Mesothelial cell of epicardium (in vitro differentiated cells): ENCODE measurements at regions not wholly inside any gene's neighbourhood (a gene's known extent, or its start where the extent isn't known, plus 50 kb on each side); places are given as distances from the start of the nearest gene placed in this dataset.

Experiments used
- DNase-seq, 2 experiments: peaks; one replicate each; pipeline ENCODE4 v3.0.0; 2021; ENCODE audit warnings: low spot score in 2 of 2; ENCODE audit not compliant: unreplicated experiment in 2 of 2
- H3K27ac Mint-ChIP-seq: 2 replicates; pipeline ENCODE4 v1.8.0; 2021; ENCODE audit warnings: mixed read lengths
- H3K27me3 Mint-ChIP-seq: 2 replicates; pipeline ENCODE4 v1.8.0; 2021; ENCODE audit warnings: low read depth, mixed read lengths
- H3K36me3 Mint-ChIP-seq: 2 replicates; pipeline ENCODE4 v1.8.0; 2021; ENCODE audit warnings: mixed read lengths
- H3K4me1 Mint-ChIP-seq: 2 replicates; pipeline ENCODE4 v1.8.0; 2021; ENCODE audit warnings: mixed read lengths
- H3K4me3 Mint-ChIP-seq: 2 replicates; pipeline ENCODE4 v1.8.0; 2021; ENCODE audit warnings: mild to moderate bottlenecking, moderate library complexity, mixed read lengths
- H3K9me3 Mint-ChIP-seq: 2 replicates; pipeline ENCODE4 v1.8.0; 2021; ENCODE audit warnings: mixed read lengths
- TF ChIP-seq, protein P1 (sequence below): fragments of 200-600 bp; sonication (generic); IDR thresholded peaks from one replicate; pipeline ENCODE4 v1.5.0; 2021; ENCODE audit warnings: antibody characterized with exemption; ENCODE audit not compliant: unreplicated experiment

DNA sequence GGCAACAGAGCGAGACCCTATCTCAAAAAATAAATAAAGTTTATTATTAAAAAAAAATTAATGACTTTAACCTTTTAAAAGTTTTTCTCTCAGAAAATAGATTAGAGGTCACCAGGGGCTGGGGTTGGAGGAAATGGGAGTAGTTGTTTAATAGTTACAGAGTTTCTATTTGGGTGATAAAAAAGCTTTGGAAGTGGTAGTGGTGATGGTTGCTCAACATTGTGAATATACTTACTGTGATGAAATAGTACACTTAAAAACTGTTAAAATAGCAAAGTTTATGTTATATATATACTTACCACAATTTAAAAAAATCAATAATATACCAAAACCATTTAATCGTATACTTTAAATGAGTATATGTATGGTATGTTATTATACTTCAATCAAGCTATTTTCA is 59.6 kb downstream of the ARL6IP4 start:
- H3K27ac Mint-ChIP-seq = no peak overlapping the region
- TF ChIP-seq, protein P1, sequence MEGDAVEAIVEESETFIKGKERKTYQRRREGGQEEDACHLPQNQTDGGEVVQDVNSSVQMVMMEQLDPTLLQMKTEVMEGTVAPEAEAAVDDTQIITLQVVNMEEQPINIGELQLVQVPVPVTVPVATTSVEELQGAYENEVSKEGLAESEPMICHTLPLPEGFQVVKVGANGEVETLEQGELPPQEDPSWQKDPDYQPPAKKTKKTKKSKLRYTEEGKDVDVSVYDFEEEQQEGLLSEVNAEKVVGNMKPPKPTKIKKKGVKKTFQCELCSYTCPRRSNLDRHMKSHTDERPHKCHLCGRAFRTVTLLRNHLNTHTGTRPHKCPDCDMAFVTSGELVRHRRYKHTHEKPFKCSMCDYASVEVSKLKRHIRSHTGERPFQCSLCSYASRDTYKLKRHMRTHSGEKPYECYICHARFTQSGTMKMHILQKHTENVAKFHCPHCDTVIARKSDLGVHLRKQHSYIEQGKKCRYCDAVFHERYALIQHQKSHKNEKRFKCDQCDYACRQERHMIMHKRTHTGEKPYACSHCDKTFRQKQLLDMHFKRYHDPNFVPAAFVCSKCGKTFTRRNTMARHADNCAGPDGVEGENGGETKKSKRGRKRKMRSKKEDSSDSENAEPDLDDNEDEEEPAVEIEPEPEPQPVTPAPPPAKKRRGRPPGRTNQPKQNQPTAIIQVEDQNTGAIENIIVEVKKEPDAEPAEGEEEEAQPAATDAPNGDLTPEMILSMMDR = no peak
- H3K4me1 Mint-ChIP-seq = peaks cover 34% of the 10 kb centered on the region
- H3K9me3 Mint-ChIP-seq = no peaks in the 10 kb centered on the region
- no peaks in the 10 kb centered on the region for H3K36me3 Mint-ChIP-seq
- no peaks in the 10 kb centered on the region for H3K27me3 Mint-ChIP-seq
- no peak overlapping the region for H3K4me3 Mint-ChIP-seq
- DNase-seq = no peak

DNA sequence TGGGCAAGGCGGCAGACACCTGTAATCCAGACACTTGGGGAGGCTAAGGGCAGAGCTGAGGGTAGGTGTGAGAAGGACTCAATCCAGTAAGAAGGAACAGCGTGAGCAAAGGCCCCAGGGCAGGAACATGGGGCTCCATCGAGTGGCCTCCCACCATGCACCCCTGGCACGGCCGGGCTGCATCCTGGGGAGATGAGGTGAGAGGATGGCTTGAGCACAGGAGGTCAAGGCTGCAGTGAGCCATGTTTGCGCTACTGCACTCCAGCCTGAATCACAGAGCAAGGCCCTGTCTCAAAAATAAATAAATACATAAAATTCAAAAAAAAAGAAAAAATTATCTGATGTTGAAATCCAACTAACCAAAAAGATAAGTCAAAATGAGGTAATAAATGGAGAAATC is 58.5 kb downstream of the ARL6IP4 start:
- TF ChIP-seq, protein P1 = no peak
- peaks cover 32% of the 10 kb centered on the region for H3K4me1 Mint-ChIP-seq
- H3K36me3 Mint-ChIP-seq = no peaks in the 10 kb centered on the region
- no peaks in the 10 kb centered on the region for H3K9me3 Mint-ChIP-seq
- H3K4me3 Mint-ChIP-seq = no peak overlapping the region
- DNase-seq = no peak
- no peak overlapping the region for H3K27ac Mint-ChIP-seq
- H3K27me3 Mint-ChIP-seq = no peaks in the 10 kb centered on the region

DNA sequence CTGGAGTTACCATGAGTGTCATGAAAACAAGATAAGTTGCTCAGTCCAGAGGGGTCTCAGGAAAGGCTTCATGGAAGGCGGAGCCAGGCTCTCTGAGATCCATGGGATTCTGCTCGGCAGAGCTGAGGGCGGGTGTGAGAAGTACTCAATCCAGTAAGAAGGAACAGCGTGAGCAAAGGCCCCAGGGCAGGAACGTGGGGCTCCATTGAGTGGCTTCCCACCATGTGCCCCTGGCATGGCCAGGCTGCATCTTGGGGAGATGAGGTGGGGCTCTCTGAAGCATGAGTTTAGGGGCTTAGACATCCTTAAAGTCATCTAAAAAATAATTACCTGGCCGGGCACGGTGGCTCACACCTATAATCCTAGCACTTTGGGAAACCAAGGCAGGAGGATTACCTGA is 58.0 kb downstream of the ARL6IP4 start:
- no peaks in the 10 kb centered on the region for H3K36me3 Mint-ChIP-seq
- DNase-seq = no peak
- TF ChIP-seq, protein P1 = no peak

DNA sequence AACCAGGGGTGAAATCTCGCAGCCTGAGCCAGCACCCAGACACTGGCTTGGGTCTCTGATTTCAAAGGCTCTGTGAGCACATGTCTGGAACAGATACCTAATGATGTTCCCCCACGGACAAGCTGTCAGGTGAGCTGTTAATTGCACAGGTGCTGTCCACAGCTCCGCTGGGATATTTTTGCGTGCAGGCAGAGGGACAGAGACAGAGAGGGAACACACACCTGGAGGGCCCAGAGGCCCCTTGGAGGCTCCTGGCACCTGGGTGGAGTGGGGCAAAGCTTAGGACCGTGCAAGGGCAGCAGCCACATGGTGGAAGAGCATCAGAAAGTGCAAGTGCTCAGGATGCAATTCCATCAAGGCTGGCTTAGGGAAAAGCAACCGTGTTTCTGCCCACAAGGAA is 57.3 kb downstream of the ARL6IP4 start:
- no peak overlapping the region for H3K4me3 Mint-ChIP-seq
- no peaks in the 10 kb centered on the region for H3K27me3 Mint-ChIP-seq
- no peak overlapping the region for H3K27ac Mint-ChIP-seq
- H3K9me3 Mint-ChIP-seq = no peaks in the 10 kb centered on the region
- TF ChIP-seq, protein P1 = no peak
- no peaks in the 10 kb centered on the region for H3K36me3 Mint-ChIP-seq
- no peak for DNase-seq
- H3K4me1 Mint-ChIP-seq = peaks cover 24% of the 10 kb centered on the region

More for the DNA sequence above, 58.0 kb downstream of the ARL6IP4 start:
- no peak overlapping the region for H3K27ac Mint-ChIP-seq
- no peaks in the 10 kb centered on the region for H3K27me3 Mint-ChIP-seq
- H3K9me3 Mint-ChIP-seq = no peaks in the 10 kb centered on the region
- H3K4me1 Mint-ChIP-seq = peaks cover 31% of the 10 kb centered on the region
- H3K4me3 Mint-ChIP-seq = no peak overlapping the region

DNA sequence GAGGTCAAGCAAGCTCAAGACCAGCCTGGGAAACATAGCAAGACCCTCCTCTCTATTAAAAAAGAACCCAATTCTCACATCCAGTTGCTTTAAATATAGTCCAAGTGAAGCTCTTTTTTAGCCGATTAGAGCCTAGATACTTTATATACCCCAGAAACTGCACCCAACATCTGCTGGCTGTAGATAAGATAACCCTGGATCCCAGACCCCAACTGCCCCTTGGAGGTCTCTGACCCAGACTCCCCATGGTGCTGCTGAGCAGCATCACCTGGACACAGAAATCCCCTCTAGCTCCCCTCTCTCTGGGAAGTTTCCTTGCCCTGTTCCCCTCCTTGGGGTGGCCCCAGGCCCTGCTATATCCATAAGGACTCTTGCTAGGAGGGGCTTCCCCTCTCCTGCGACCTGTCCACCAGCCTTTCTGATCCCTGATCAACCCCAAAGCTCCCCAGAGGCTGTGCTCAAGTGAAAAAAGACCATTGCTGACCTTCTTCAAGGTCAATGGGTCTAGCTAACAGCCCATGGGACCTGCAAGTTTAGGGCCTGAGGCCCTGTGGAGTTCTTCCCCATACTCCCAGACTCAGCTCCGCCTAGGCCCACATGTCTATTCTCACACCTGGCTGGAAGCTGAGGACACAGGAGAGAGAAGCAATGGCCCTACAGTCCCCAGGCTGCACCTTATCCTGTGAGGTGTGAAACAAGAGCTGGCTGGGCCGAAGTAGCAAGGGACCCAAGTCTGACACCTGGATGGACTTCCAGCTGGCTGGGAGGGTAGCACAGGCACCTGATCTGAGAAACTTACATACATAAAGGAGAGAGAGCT is 56.2 kb downstream of the ARL6IP4 start:
- DNase-seq = no peak
- TF ChIP-seq, protein P1 = no peak
- peaks cover 16% of the 10 kb centered on the region for H3K4me1 Mint-ChIP-seq
- H3K36me3 Mint-ChIP-seq = no peaks in the 10 kb centered on the region
- H3K27ac Mint-ChIP-seq = no peak overlapping the region
- H3K4me3 Mint-ChIP-seq = no peak overlapping the region
- H3K27me3 Mint-ChIP-seq = no peaks in the 10 kb centered on the region
- H3K9me3 Mint-ChIP-seq = no peaks in the 10 kb centered on the region
